ENCODE measurements at regions not wholly inside any gene's neighbourhood (a gene's known extent, or its start where the extent isn't known, plus 50 kb on each side); places are given as distances from the start of the nearest gene placed in this dataset.

DNA sequence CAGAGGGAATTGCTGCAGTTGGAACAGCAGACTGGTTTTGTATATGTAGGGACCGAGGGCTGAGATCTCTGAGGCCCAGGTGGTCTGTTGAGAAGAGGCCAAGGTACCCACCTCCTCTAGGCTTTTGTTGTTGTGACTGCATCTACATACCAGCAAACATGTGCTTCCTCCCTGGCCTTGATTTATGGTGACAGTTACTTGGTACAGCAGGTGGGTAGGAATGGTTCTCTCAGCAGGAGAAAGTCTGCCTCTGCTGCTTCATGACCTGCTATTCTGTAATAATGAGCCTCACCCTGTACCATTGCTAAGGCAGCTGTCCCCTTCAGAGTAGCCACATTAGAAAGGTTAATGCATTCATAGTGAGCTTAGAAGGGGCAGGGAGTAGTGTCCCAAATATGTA lies 196.7 kb upstream of the PELI2 start:
- Mint-ChIP-seq H3K4me1 (no peaks in the 10 kb centered on the region), H3K27me3 (no peaks in the 10 kb centered on the region)
- no peak overlapping the region for H3K27ac ChIP-seq (ENCODE audit: insufficient read depth, low read length, poor library complexity, severe bottlenecking)

DNA sequence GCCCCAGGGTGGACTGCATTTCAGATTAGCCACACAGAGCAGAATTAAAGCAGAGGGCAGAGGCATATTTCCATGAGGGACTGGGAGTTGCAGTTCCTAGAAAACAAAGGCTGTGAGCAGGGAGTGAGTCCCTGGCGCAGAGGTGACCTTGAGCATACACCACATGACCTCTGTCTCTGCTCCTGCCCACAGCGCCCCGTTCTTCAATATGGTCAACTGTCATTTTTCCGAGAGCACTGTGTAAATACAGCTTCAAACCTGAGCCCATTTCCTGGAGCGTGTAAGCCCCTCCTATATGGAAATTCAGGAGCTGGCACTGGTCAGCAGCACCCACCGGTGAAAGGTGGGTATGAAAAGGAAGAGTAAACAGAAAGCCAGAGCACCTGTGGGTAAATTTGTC lies 192.2 kb upstream of the PELI2 start:
- no peaks in the 10 kb centered on the region for H3K36me3 ChIP-seq (ENCODE audit: control insufficient read depth, insufficient read depth, low read length)
- Mint-ChIP-seq H3K4me3 (no peak overlapping the region), H3K36me3 (no peaks in the 10 kb centered on the region), H3K27me3 (no peaks in the 10 kb centered on the region), H3K9me3 (peaks cover 0 to 2% (median 0%) of the 10 kb centered on the region in 7 donors), H3K4me1 (no peaks in the 10 kb centered on the region), H3K27ac (no peak overlapping the region)
- ATAC-seq (ENCODE audit: low read depth in 2 of 2) (no peak), DNase-seq (no peak)
- H3K27ac ChIP-seq (ENCODE audit: insufficient read depth, low read length, poor library complexity, severe bottlenecking) = no peak overlapping the region
- H3K4me3 ChIP-seq (ENCODE audit: low read depth, low read length) = no peak overlapping the region
- no peaks in the 10 kb centered on the region for H3K4me1 ChIP-seq (ENCODE audit: control insufficient read depth, insufficient read depth, low read length, poor library complexity, severe bottlenecking)
- no peaks in the 10 kb centered on the region for H3K27me3 ChIP-seq (ENCODE audit: control insufficient read depth, insufficient read depth, low read length)
- no peaks in the 10 kb centered on the region for H3K9me3 ChIP-seq (ENCODE audit: control insufficient read depth in 2 of 2, low read length in 2 of 2)

More for the DNA sequence above, 196.7 kb upstream of the PELI2 start:
- Mint-ChIP-seq H3K27ac (no peak overlapping the region), H3K36me3 (no peaks in the 10 kb centered on the region), H3K4me3 (no peak overlapping the region), H3K9me3 (peaks cover 0 to 5% (median 2%) of the 10 kb centered on the region in 7 donors)
- Histone ChIP-seq H3K4me3 (ENCODE audit: low read depth, low read length) (no peak overlapping the region), H3K4me1 (ENCODE audit: control insufficient read depth, insufficient read depth, low read length, poor library complexity, severe bottlenecking) (no peaks in the 10 kb centered on the region), H3K36me3 (ENCODE audit: control insufficient read depth, insufficient read depth, low read length) (no peaks in the 10 kb centered on the region), H3K27me3 (ENCODE audit: control insufficient read depth, insufficient read depth, low read length) (no peaks in the 10 kb centered on the region), H3K9me3 (ENCODE audit: control insufficient read depth in 2 of 2, low read length in 2 of 2) (no peaks in the 10 kb centered on the region)
- DNase-seq = no peak
- no peak for ATAC-seq (ENCODE audit: low read depth in 2 of 2)

- Mint-ChIP-seq H3K36me3 (no peaks in the 10 kb centered on the region), H3K4me1 (no peaks in the 10 kb centered on the region), H3K4me3 (no peak overlapping the region), H3K27ac (no peak overlapping the region), H3K9me3 (peaks cover 0 to 2% (median 0%) of the 10 kb centered on the region in 7 donors), H3K27me3 (no peaks in the 10 kb centered on the region)
- Histone ChIP-seq H3K36me3 (ENCODE audit: control insufficient read depth, insufficient read depth, low read length) (no peaks in the 10 kb centered on the region), H3K27me3 (ENCODE audit: control insufficient read depth, insufficient read depth, low read length) (no peaks in the 10 kb centered on the region), H3K4me3 (ENCODE audit: low read depth, low read length) (no peak overlapping the region), H3K27ac (ENCODE audit: insufficient read depth, low read length, poor library complexity, severe bottlenecking) (no peak overlapping the region), H3K4me1 (ENCODE audit: control insufficient read depth, insufficient read depth, low read length, poor library complexity, severe bottlenecking) (no peaks in the 10 kb centered on the region), H3K9me3 (ENCODE audit: control insufficient read depth in 2 of 2, low read length in 2 of 2) (no peaks in the 10 kb centered on the region)
- DNase-seq = no peak
- ATAC-seq (ENCODE audit: low read depth in 2 of 2) = no peak
These were observed 191.2 kb upstream of the PELI2 start for GRCh38 chr14:55927028-55927427.

DNA sequence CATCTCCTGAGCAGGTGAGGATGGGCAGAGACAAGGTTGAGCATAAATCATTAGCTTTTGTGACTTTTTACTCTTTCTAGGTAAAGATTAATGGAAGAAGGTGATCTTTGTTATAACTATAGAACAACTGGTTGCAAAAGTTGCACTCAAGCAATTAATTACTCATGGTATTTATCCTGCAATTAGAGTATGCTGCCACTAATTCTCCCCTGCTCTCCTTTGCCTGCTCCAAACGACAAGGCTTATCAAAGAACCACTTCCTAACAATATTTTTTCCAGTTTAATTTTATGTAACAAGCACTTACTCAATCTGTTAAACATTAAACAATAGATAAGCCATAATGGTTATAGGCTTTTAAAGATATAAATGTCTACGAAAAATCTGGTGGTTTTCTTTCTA lies 189.9 kb upstream of the PELI2 start:
- Mint-ChIP-seq H3K27ac (no peak overlapping the region), H3K27me3 (no peaks in the 10 kb centered on the region), H3K36me3 (no peaks in the 10 kb centered on the region), H3K4me1 (no peaks in the 10 kb centered on the region), H3K9me3 (peaks cover 0 to 3% (median 0%) of the 10 kb centered on the region in 7 donors), H3K4me3 (no peak overlapping the region)
- Histone ChIP-seq H3K36me3 (ENCODE audit: control insufficient read depth, insufficient read depth, low read length) (no peaks in the 10 kb centered on the region), H3K4me1 (ENCODE audit: control insufficient read depth, insufficient read depth, low read length, poor library complexity, severe bottlenecking) (no peaks in the 10 kb centered on the region), H3K27ac (ENCODE audit: insufficient read depth, low read length, poor library complexity, severe bottlenecking) (no peak overlapping the region), H3K9me3 (ENCODE audit: control insufficient read depth in 2 of 2, low read length in 2 of 2) (no peaks in the 10 kb centered on the region), H3K27me3 (ENCODE audit: control insufficient read depth, insufficient read depth, low read length) (no peaks in the 10 kb centered on the region), H3K4me3 (ENCODE audit: low read depth, low read length) (no peak overlapping the region)
- ATAC-seq (ENCODE audit: low read depth in 2 of 2) (no peak), DNase-seq (no peak)

GRCh38 chr14:55929136-55929535 lies 189.1 kb upstream of the PELI2 start:
- no peaks in the 10 kb centered on the region for H3K4me1 ChIP-seq (ENCODE audit: control insufficient read depth, insufficient read depth, low read length, poor library complexity, severe bottlenecking)
- H3K27me3 ChIP-seq (ENCODE audit: control insufficient read depth, insufficient read depth, low read length) = no peaks in the 10 kb centered on the region
- no peaks in the 10 kb centered on the region for H3K4me1 Mint-ChIP-seq
- H3K36me3 Mint-ChIP-seq = no peaks in the 10 kb centered on the region
- H3K27me3 Mint-ChIP-seq = no peaks in the 10 kb centered on the region
- no peak overlapping the region for H3K4me3 Mint-ChIP-seq
- H3K4me3 ChIP-seq (ENCODE audit: low read depth, low read length) = no peak overlapping the region
- DNase-seq (no peak), ATAC-seq (ENCODE audit: low read depth in 2 of 2) (no peak)
- H3K27ac ChIP-seq (ENCODE audit: insufficient read depth, low read length, poor library complexity, severe bottlenecking) = no peak overlapping the region
- H3K9me3 ChIP-seq (ENCODE audit: control insufficient read depth in 2 of 2, low read length in 2 of 2) = no peaks in the 10 kb centered on the region
- peaks cover 0 to 9% (median 0%) of the 10 kb centered on the region in 7 donors for H3K9me3 Mint-ChIP-seq
- no peaks in the 10 kb centered on the region for H3K36me3 ChIP-seq (ENCODE audit: control insufficient read depth, insufficient read depth, low read length)
- H3K27ac Mint-ChIP-seq = no peak overlapping the region

DNA sequence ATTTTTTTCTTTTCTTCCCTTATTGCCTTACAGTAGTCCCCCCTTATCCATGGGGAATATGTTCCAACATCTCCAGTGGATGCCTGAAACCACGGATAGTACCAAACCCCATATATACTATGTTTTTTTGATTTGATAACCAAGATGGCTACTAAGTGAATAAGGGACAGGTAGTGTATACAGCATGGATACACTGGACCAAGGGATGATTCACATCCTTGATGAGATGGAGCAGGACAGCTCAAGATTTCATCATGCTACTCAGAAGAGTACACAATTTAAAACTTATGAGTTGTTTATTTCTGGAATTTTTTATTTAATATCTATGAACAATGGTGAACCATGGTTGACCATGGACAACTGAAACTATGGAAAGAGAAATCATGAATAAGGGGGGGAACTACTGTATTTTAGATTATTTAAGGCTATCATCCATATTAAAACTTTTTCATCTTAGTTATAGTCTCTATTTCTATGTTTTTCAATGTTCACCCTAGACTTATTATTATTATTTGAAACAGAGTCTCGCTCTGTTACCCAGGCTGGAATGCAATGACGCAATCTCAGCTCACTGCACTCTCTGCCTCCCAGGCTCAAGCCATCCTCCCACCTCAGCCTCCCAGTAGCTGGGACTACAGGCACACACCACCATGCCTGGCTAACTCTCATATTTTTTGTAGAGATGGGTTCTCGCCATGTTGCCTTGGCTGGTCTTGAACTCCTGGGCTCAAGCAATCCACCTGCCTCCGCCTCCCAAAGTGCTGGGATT lies 188.0 kb upstream of the PELI2 start:
- DNase-seq = no peak
- Histone ChIP-seq H3K4me1 (ENCODE audit: control insufficient read depth, insufficient read depth, low read length, poor library complexity, severe bottlenecking) (no peaks in the 10 kb centered on the region), H3K4me3 (ENCODE audit: low read depth, low read length) (no peak overlapping the region), H3K36me3 (ENCODE audit: control insufficient read depth, insufficient read depth, low read length) (no peaks in the 10 kb centered on the region), H3K27me3 (ENCODE audit: control insufficient read depth, insufficient read depth, low read length) (no peaks in the 10 kb centered on the region), H3K27ac (ENCODE audit: insufficient read depth, low read length, poor library complexity, severe bottlenecking) (no peak overlapping the region), H3K9me3 (ENCODE audit: control insufficient read depth in 2 of 2, low read length in 2 of 2) (no peaks in the 10 kb centered on the region)
- Mint-ChIP-seq H3K4me3 (no peak overlapping the region), H3K4me1 (no peaks in the 10 kb centered on the region), H3K27ac (no peak overlapping the region), H3K27me3 (no peaks in the 10 kb centered on the region), H3K36me3 (no peaks in the 10 kb centered on the region), H3K9me3 (peaks cover 0 to 9% (median 0%) of the 10 kb centered on the region in 7 donors)
- ATAC-seq (ENCODE audit: low read depth in 2 of 2) = no peak

DNA sequence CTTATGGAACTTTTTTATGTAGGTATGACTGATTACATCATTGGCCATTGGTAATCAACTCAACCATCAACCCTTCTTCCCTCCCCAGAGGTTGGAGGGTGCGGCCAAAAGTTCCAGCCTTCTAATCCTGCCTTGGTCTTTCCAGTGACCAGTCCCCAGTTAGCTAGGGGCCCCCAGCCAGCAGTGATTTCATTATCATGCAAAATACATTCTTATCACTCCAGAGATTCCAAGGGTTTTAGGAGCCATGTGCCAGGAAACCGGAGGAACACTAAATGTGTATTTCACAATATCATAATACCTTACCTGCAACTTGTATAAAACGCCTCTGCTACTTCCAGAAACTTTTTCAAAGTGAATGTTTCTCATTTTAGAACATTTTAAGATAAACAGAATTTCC lies 181.5 kb upstream of the PELI2 start:
- H3K4me3 ChIP-seq (ENCODE audit: low read depth, low read length) = no peak overlapping the region
- no peak overlapping the region for H3K27ac ChIP-seq (ENCODE audit: insufficient read depth, low read length, poor library complexity, severe bottlenecking)
- DNase-seq = no peak
- H3K27me3 ChIP-seq (ENCODE audit: control insufficient read depth, insufficient read depth, low read length) = no peaks in the 10 kb centered on the region
- no peaks in the 10 kb centered on the region for H3K9me3 ChIP-seq (ENCODE audit: control insufficient read depth in 2 of 2, low read length in 2 of 2)
- ATAC-seq (ENCODE audit: low read depth in 2 of 2) = no peak
- no peaks in the 10 kb centered on the region for H3K36me3 Mint-ChIP-seq
- no peaks in the 10 kb centered on the region for H3K4me1 Mint-ChIP-seq
- H3K4me1 ChIP-seq (ENCODE audit: control insufficient read depth, insufficient read depth, low read length, poor library complexity, severe bottlenecking) = no peaks in the 10 kb centered on the region
- H3K27me3 Mint-ChIP-seq = peaks cover 5% of the 10 kb centered on the region
- peaks cover 0 to 21% (median 0%) of the 10 kb centered on the region in 7 donors for H3K9me3 Mint-ChIP-seq
- H3K27ac Mint-ChIP-seq = no peak overlapping the region
- no peaks in the 10 kb centered on the region for H3K36me3 ChIP-seq (ENCODE audit: control insufficient read depth, insufficient read depth, low read length)
- no peak overlapping the region for H3K4me3 Mint-ChIP-seq

DNA sequence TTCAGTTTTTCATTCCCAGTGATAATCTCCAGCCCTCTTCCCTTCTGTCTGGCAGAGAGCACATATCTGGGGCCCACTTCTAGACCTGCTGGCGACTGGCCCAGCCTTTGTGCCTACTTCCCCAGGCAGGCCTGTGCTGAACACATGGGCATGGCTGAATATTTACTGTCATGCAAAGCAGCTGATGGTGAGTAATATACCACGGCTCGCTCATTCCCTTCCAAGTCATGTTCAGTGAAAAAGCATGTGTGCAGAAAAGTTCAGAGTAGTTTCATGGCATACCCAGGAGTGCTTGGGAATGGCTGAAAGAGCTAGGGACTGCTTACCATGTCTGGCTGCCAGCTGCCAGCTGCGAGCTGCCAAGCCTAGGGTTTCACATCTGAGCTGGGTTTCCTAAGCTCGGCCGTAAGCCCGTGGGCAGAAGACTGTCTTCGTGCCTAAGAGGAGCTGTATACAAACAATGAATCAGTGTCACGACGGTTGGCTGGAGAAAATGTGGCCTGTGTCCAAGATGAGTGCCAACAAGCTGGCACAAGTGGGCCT lies 179.9 kb upstream of the PELI2 start:
- DNase-seq (no peak), ATAC-seq (ENCODE audit: low read depth in 2 of 2) (no peak)
- Mint-ChIP-seq H3K27ac (peak overlapping the region in 1 of 3 donors; percentile 39), H3K4me3 (no peak overlapping the region), H3K36me3 (no peaks in the 10 kb centered on the region), H3K27me3 (peaks cover 5% of the 10 kb centered on the region), H3K4me1 (no peaks in the 10 kb centered on the region), H3K9me3 (peaks cover 0 to 18% (median 0%) of the 10 kb centered on the region in 7 donors)
- H3K36me3 ChIP-seq (ENCODE audit: control insufficient read depth, insufficient read depth, low read length) = no peaks in the 10 kb centered on the region
- no peak overlapping the region for H3K4me3 ChIP-seq (ENCODE audit: low read depth, low read length)
- no peaks in the 10 kb centered on the region for H3K4me1 ChIP-seq (ENCODE audit: control insufficient read depth, insufficient read depth, low read length, poor library complexity, severe bottlenecking)
- H3K9me3 ChIP-seq (ENCODE audit: control insufficient read depth in 2 of 2, low read length in 2 of 2) = no peaks in the 10 kb centered on the region
- H3K27ac ChIP-seq (ENCODE audit: insufficient read depth, low read length, poor library complexity, severe bottlenecking) = no peak overlapping the region
- H3K27me3 ChIP-seq (ENCODE audit: control insufficient read depth, insufficient read depth, low read length) = no peaks in the 10 kb centered on the region
